ENCODE measurements at regions not wholly inside any gene's neighbourhood (a gene's known extent, or its start where the extent isn't known, plus 50 kb on each side); places are given as distances from the start of the nearest gene placed in this dataset.

DNA sequence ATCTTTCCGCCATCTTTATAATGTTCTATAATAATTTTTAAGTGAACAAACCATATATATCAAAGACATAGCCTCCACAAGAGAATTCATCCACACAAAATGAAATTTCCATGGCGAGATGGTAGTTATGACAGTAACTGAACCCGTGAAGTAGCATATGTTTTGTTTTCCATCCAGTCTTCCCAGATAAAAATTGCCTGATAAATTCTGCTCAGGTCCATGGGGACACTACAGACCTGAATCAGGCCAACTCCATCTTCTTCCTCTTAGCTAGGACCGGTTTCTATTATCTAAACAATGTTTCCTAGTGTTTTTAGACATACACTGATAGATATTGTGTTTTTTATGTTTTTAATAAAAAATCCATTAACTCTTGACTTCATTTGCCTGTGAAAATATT, 235.7 kb downstream of the PLK2 start:
- TF ChIP-seq CTCF (IDR thresholded peaks at IDR 0.05; ENCODE audit: insufficient read depth, low read length) (no peak), SPI1 (IDR thresholded peaks at IDR 0.05; ENCODE audit: borderline replicate concordance, low read depth) (no peak)
